SK-N-SH treated with all-trans-retinoic acid at 6 μM for 48 hours (cell line): ENCODE measurements at regions not wholly inside any gene's neighbourhood (a gene's known extent, or its start where the extent isn't known, plus 50 kb on each side); places are given as distances from the start of the nearest gene placed in this dataset.

Source experiments
- ATAC-seq: fragments of 200-7000 bp; cut with Tn5 transposase; 3 replicates; pipeline ENCODE4 v1.9.1; 2020; ENCODE audit warnings: mild to moderate bottlenecking, moderate library complexity
- ARNTL ChIP-seq: fragments of 450-650 bp; formaldehyde crosslinking; IDR thresholded peaks from 2 replicates; pipeline ENCODE4 v1.5.0; 2020; ENCODE audit warnings: low read depth, mild to moderate bottlenecking, moderate library complexity, borderline replicate concordance
- BACH2 ChIP-seq: fragments of 250-450 bp; sonication (Bioruptor Pico); IDR thresholded peaks from 2 replicates; pipeline ENCODE4 v1.9.0; 2021; ENCODE audit warnings: mild to moderate bottlenecking, borderline replicate concordance
- CREB5 ChIP-seq: fragments of 250-450 bp; sonication (Bioruptor Pico); IDR thresholded peaks from 2 replicates; pipeline ENCODE4 v1.5.1; 2020; ENCODE audit warnings: low read depth, mild to moderate bottlenecking, moderate library complexity
- CSRNP3 ChIP-seq: fragments of 250-450 bp; sonication (Bioruptor Pico); IDR thresholded peaks from 2 replicates; pipeline ENCODE4 v1.5.1; 2021; ENCODE audit warnings: mild to moderate bottlenecking, moderate library complexity
- GLIS3 ChIP-seq: fragments of 250-450 bp; sonication (Bioruptor Pico); IDR thresholded peaks from 2 replicates; pipeline ENCODE4 v1.5.0; 2020; ENCODE audit warnings: mild to moderate bottlenecking, moderate library complexity
- ISL1 ChIP-seq: fragments of 250-450 bp; sonication (Bioruptor Pico); IDR thresholded peaks from 2 replicates; pipeline ENCODE4 v2.1.2; 2022; ENCODE audit warnings: mild to moderate bottlenecking, moderate library complexity
- PATZ1 ChIP-seq: fragments of 250-450 bp; sonication (Bioruptor Pico); IDR thresholded peaks from 2 replicates; pipeline ENCODE4 v1.8.0; 2020; ENCODE audit warnings: mild to moderate bottlenecking, moderate library complexity, borderline replicate concordance
- POU6F1 ChIP-seq: fragments of 250-450 bp; sonication (Bioruptor Pico); IDR thresholded peaks from 2 replicates; pipeline ENCODE4 v1.8.0; 2021; ENCODE audit warnings: low read depth, mild to moderate bottlenecking, moderate library complexity, borderline replicate concordance
- PPARA ChIP-seq: fragments of 250-450 bp; sonication (Bioruptor Pico); IDR thresholded peaks from 2 replicates; pipeline ENCODE4 v1.5.0; 2020; ENCODE audit warnings: mild to moderate bottlenecking, borderline replicate concordance
- RARB ChIP-seq: fragments of 250-450 bp; sonication (Bioruptor Pico); IDR thresholded peaks from 2 replicates; pipeline ENCODE4 v1.8.0; 2021; ENCODE audit warnings: mild to moderate bottlenecking, moderate library complexity
- SNAI2 ChIP-seq: fragments of 250-450 bp; sonication (Bioruptor Pico); IDR thresholded peaks from 2 replicates; pipeline ENCODE4 v1.5.0; 2020; ENCODE audit warnings: mild to moderate bottlenecking, moderate library complexity
- TCF4 ChIP-seq: fragments of 250-450 bp; sonication (Bioruptor Pico); IDR thresholded peaks from 2 replicates; pipeline ENCODE4 v1.8.0; 2021; ENCODE audit warnings: mild to moderate bottlenecking, moderate library complexity, borderline replicate concordance
- TOX ChIP-seq: fragments of 250-450 bp; sonication (Bioruptor Pico); IDR thresholded peaks from 2 replicates; pipeline ENCODE4 v1.8.0; 2021; ENCODE audit warnings: mild to moderate bottlenecking, moderate library complexity, borderline replicate concordance
- TSHZ2 ChIP-seq: fragments of 250-450 bp; sonication (Bioruptor Pico); IDR thresholded peaks from 2 replicates; pipeline ENCODE4 v1.5.0; 2020; ENCODE audit warnings: mild to moderate bottlenecking, moderate library complexity
- ZC3H10 ChIP-seq: fragments of 250-450 bp; sonication (Bioruptor Pico); IDR thresholded peaks from 2 replicates; pipeline ENCODE4 v1.5.1; 2021; ENCODE audit warnings: mild to moderate bottlenecking, moderate library complexity
- ZFP3 ChIP-seq: fragments of 250-450 bp; sonication (Bioruptor Pico); IDR thresholded peaks from 2 replicates; pipeline ENCODE4 v1.5.0; 2020; ENCODE audit warnings: mild to moderate bottlenecking, moderate library complexity
- ZFP30 ChIP-seq: fragments of 450-650 bp; formaldehyde crosslinking; IDR thresholded peaks from 2 replicates; pipeline ENCODE4 v1.5.0; 2022; ENCODE audit warnings: mild to moderate bottlenecking, moderate library complexity
- ZNF565 ChIP-seq: fragments of 450-650 bp; formaldehyde crosslinking; conservative IDR thresholded peaks from 2 replicates; pipeline ENCODE4 v1.5.0; 2020; ENCODE audit warnings: low read depth, mild to moderate bottlenecking, moderate library complexity
- ZNF8 ChIP-seq: fragments of 450-650 bp; formaldehyde crosslinking; IDR thresholded peaks from 2 replicates; pipeline ENCODE4 v1.5.0; 2020; ENCODE audit warnings: mild to moderate bottlenecking, moderate library complexity

GRCh38 chr9:79292731-79293280 is 279.0 kb upstream of the TLE4 start:
- no peak for ATAC-seq
- TF ChIP-seq ZNF8 (CRISPR knock-in tag) (no peak), CSRNP3 (no peak), TCF4 (CRISPR knock-in tag) (no peak), GLIS3 (no peak), ARNTL (CRISPR knock-in tag) (no peak), RARB (CRISPR knock-in tag) (no peak), TOX (no peak), ZNF565 (CRISPR knock-in tag) (no peak), TSHZ2 (CRISPR knock-in tag) (no peak), BACH2 (no peak), ISL1 (CRISPR knock-in tag) (no peak), CREB5 (no peak), SNAI2 (no peak), ZFP3 (CRISPR knock-in tag) (no peak), POU6F1 (no peak)
- TF ChIP-seq, all 23 proteins: peak for 0

GRCh38 chr9:79300068-79300467 is 271.7 kb upstream of the TLE4 start:
- no peak for TF ChIP-seq PATZ1 (CRISPR knock-in tag)
- TF ChIP-seq POU6F1, result no peak
- no peak for TF ChIP-seq TSHZ2 (CRISPR knock-in tag)
- no peak for TF ChIP-seq GLIS3
- TF ChIP-seq PPARA (CRISPR knock-in tag), result no peak
- TF ChIP-seq CREB5, result no peak
- no peak for TF ChIP-seq ZFP30 (CRISPR knock-in tag)
- no peak for TF ChIP-seq TCF4 (CRISPR knock-in tag)
- no peak for TF ChIP-seq ZNF8 (CRISPR knock-in tag)
- no peak for TF ChIP-seq RARB (CRISPR knock-in tag)
- no peak for TF ChIP-seq ZC3H10
- no peak for ATAC-seq
